ENCODE measurements at regions not wholly inside any gene's neighbourhood (a gene's known extent, or its start where the extent isn't known, plus 50 kb on each side); places are given as distances from the start of the nearest gene placed in this dataset.
"Not testable (repeated sequence)": the region's sequence is repeated elsewhere in the genome, so short reads cannot be mapped to it uniquely, and the experiment has no call there.

DNA sequence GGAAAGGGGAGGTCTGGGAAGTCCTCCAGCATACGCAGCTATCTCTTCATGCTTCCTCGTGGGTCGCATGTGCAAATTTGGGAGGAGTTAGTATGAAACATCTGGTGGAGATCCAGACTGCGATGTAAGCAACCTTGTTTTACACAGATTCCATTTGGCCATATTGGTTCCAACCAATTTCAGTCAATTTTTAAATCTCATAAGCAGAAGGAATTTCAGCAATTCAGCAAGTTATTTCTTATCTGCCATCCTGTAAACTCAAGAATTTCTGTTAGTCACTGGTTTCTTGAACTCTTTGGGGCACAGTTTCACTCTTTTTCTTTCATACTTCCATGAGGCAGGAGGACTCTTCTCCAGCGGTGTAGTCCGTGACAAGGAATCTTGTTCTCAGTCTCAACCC lies 130.4 kb upstream of the CLINT1 start:
- Mint-ChIP-seq H3K27me3 (peaks cover 23% of the 10 kb centered on the region), H3K4me1 (peaks cover 4% of the 10 kb centered on the region), H3K27ac (no peak overlapping the region), H3K36me3 (no peaks in the 10 kb centered on the region), H3K9me3 (no peaks in the 10 kb centered on the region), H3K4me3 (no peak overlapping the region)
- no peak for DNase-seq

DNA sequence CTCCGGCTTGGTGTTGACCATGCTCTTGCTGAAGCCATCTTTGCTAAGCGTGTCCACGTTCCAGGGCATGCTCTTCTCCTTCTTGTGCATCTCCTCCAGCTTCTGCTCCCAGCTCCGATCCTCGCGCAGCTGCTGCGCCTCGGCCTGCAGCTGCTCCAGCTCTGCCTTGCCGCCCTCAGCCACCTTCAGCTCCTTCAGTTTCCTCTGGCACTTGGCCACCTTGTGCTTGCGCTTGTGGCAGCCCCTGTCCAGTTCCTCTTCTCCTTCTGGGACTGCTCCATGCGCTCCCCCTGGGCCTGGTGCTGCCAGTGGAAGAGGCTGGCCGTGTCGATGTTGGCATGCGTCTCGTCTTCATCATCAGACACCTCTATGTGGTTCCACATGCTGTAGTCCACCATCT lies 128.3 kb upstream of the CLINT1 start:
- no peak for DNase-seq
- Mint-ChIP-seq H3K4me1 (no peaks in the 10 kb centered on the region), H3K9me3 (no peaks in the 10 kb centered on the region), H3K36me3 (no peaks in the 10 kb centered on the region), H3K27me3 (peaks cover 16% of the 10 kb centered on the region), H3K27ac (no peak overlapping the region), H3K4me3 (no peak overlapping the region)

DNA sequence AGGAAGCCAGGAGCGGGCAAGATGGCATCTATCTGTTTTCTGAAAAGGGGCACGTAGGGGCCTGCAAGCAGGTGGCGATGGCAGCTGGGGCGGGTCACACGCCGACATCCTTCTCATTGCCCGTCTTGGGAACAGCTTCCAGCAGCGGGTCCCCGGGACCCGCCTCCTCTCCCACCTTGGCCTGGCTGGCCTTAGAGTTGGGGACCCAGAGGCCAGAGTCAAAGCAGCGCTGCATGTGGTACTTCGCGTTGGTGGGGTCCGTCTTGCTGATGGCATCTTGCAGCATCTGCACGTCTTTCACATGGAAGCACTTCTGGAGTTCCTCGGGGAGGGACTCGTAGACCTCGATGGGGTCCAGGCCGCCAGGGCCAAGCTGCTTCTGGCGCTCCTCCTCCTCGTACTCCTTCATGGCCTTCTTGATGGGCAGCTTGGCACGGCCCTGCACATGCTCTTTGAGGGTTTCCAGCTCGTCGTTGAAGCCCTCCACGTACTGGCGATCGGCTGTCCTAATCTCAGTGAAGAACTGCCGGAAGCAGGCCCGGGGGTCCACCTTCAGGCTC lies 127.6 kb upstream of the CLINT1 start:
- Mint-ChIP-seq H3K36me3 (no peaks in the 10 kb centered on the region), H3K27me3 (peaks cover 10% of the 10 kb centered on the region), H3K27ac (no peak overlapping the region), H3K9me3 (no peaks in the 10 kb centered on the region), H3K4me3 (no peak overlapping the region), H3K4me1 (no peaks in the 10 kb centered on the region)
- no peak for DNase-seq

DNA sequence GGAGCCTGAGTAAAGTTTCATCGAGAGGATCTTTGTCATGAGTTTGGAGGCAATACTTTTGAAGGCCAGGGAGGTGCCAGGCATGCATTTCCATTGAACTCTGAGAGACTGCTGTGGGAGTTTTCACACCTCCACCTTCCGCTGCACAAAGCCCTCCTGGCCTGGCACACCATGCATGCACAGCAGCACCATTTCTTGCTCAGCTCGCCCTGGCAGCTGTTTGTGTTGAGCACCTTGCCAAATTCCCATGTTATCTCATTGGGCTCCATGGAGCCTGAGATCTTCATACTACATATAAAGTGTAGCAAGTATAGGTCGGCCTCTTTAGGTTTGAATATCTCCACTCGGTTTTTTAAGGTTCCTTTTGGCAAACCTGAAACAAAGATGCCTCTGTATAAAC lies 125.7 kb upstream of the CLINT1 start:
- H3K27ac Mint-ChIP-seq, result no peak overlapping the region
- H3K9me3 Mint-ChIP-seq, result no peaks in the 10 kb centered on the region
- peaks cover 3% of the 10 kb centered on the region for H3K27me3 Mint-ChIP-seq
- no peaks in the 10 kb centered on the region for H3K4me1 Mint-ChIP-seq
- H3K4me3 Mint-ChIP-seq, result no peak overlapping the region
- no peak for DNase-seq
- H3K36me3 Mint-ChIP-seq, result no peaks in the 10 kb centered on the region

DNA sequence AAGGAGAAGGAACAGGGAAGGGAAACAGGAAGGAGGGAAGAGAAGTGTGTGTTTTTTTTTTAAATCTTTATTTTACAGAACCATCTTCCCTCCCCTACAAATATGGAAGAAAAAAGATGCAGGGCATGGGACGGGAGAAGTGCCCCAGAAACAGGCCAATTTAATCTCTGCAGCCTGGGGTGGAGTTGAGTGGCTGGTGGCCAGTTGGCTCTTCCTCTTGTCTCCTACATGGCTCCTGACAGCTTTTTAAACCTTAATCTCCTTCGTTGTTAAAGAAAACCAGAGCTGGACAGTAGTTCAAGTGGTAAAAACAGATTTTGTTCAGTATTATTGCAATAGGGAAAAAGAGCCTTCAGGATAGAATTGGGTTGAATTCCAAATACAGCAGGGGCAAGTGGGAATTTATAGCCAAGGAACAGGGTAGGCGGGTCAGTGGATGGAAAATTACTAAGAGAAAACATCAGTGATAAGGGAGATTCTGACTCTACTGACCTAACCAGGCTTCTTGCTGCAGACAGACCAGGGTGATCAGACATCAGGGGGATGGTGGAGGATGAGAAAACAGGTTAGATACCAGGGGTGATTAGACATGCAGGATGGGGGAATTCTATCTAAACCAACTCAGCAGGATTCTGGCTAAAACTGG lies 125.1 kb upstream of the CLINT1 start:
- Mint-ChIP-seq H3K9me3 (no peaks in the 10 kb centered on the region), H3K4me1 (no peaks in the 10 kb centered on the region), H3K27me3 (no peaks in the 10 kb centered on the region), H3K27ac (no peak overlapping the region), H3K36me3 (no peaks in the 10 kb centered on the region), H3K4me3 (no peak overlapping the region)
- no peak for DNase-seq

DNA sequence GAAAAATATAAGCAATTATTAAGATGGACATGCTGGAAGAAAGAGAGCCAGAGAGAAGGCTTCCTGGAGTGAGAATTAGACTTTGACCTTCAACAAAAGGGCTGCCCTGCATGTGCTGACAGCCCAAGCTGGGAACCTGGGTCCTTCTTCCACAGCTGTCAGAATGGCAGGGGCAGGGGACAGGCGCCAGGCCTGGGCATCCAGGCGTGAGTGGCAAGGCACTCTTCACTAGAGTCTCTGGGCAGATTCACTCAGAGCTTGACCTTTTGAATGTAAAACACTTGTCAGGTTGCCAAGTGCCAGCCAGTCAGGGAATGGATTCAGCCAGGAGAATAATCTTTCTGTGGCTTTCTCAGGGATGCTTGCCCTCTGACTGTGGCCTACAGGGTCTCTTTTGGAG lies 119.1 kb upstream of the CLINT1 start:
- H3K27me3 Mint-ChIP-seq, result peaks cover 6% of the 10 kb centered on the region
- DNase-seq, result no peak
- no peaks in the 10 kb centered on the region for H3K36me3 Mint-ChIP-seq
- no peaks in the 10 kb centered on the region for H3K9me3 Mint-ChIP-seq
- no peaks in the 10 kb centered on the region for H3K4me1 Mint-ChIP-seq
- H3K27ac Mint-ChIP-seq, result no peak overlapping the region
- no peak overlapping the region for H3K4me3 Mint-ChIP-seq

DNA sequence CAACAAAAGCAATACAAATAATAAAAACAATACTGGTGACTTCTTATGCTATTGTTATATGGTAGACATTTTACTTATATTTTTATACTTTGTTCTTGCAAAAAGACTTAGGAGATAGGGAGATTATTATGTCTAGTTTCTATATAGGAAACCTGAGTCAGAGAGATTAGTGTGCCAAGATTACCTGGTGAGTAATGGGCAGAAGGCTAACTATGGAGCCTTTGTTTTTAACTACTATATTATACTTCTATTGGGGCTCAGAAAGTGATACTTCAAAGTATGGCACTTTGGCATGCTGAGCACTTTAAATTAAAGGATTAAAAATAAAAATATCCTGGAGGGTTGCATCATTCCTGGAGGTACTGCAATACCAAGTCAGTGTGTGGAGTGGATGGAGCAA lies 117.5 kb upstream of the CLINT1 start:
- Mint-ChIP-seq H3K27ac (no peak overlapping the region), H3K27me3 (peaks cover 6% of the 10 kb centered on the region), H3K4me3 (no peak overlapping the region), H3K36me3 (no peaks in the 10 kb centered on the region), H3K4me1 (no peaks in the 10 kb centered on the region), H3K9me3 (no peaks in the 10 kb centered on the region)
- DNase-seq, result no peak

DNA sequence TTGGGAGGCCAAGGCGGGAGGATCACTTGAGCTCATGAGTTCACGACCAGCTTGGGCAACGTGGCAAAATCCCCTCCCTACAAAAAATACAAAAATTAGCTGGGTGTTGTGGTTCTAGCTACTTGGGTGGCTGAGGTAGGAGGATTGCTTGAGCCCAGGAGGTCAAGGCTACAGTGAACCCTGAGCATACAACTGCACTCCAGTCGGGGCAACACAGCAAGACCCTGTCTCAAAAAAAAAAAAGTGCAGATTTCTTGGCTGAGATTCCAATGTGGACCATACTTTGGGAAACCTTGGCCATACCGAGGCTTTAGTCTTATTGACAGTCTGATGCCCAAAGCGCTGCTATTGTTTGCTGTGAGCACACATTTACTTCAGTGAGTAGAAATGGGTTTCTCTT lies 113.6 kb upstream of the CLINT1 start:
- H3K27me3 Mint-ChIP-seq, result peaks cover 6% of the 10 kb centered on the region
- no peaks in the 10 kb centered on the region for H3K36me3 Mint-ChIP-seq
- H3K9me3 Mint-ChIP-seq, result no peaks in the 10 kb centered on the region
- no peak overlapping the region for H3K27ac Mint-ChIP-seq
- DNase-seq, result no peak
- no peaks in the 10 kb centered on the region for H3K4me1 Mint-ChIP-seq
- no peak overlapping the region for H3K4me3 Mint-ChIP-seq

DNA sequence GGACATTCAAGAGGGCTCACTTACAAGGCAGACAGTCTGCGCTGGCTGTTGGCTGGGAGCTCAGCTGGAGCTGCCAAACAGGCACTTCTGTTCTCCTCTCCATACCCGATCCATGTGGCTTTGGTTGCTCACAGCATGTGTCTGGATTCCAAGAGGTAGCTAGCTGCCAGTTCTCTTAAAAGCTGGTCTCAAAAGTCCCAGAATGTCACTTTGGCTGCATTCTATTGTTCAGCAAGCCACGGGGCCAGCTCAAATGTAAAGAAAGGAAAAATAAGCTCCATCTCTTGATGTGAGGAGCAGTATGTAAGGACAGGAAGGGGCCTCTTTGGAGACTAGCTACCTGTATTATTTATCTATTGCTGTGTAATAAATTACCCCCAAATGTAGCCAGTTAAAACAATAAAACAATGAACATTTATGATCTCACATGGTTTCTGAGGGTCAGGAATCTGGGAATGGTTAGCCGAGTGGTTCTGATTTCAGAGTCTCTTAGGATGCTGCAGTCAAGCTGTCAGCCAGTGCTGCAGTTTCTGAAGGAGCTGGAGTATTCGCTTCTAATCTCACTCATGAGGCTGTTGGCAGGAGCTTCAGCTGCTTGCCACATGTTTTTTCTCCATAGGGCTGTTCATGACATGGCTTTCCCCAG lies 112.7 kb upstream of the CLINT1 start:
- H3K27me3 Mint-ChIP-seq, result peaks cover 6% of the 10 kb centered on the region
- no peaks in the 10 kb centered on the region for H3K4me1 Mint-ChIP-seq
- H3K27ac Mint-ChIP-seq, result no peak overlapping the region
- H3K9me3 Mint-ChIP-seq, result no peaks in the 10 kb centered on the region
- DNase-seq, result no peak
- H3K4me3 Mint-ChIP-seq, result no peak overlapping the region
- H3K36me3 Mint-ChIP-seq, result no peaks in the 10 kb centered on the region

DNA sequence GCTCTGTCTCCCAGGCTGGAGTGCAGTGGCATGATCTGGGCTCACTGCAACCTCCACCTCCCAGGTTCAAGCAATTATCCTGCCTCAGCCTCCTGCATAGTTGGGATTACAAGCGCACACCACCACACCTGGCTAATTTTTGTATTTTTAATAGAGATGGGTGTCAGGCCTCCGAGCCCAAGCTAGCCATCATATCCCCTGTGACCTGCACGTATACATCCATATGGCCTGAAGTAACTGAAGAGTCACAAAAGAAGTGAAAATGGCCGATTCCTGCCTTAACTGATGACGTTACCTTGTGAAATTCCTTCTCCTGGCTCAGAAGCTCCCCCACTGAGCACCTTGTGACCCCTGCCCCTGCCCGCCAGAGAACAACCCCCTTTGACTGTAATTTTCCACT lies 109.6 kb upstream of the CLINT1 start:
- H3K36me3 Mint-ChIP-seq, result not testable (repeated sequence)

DNA sequence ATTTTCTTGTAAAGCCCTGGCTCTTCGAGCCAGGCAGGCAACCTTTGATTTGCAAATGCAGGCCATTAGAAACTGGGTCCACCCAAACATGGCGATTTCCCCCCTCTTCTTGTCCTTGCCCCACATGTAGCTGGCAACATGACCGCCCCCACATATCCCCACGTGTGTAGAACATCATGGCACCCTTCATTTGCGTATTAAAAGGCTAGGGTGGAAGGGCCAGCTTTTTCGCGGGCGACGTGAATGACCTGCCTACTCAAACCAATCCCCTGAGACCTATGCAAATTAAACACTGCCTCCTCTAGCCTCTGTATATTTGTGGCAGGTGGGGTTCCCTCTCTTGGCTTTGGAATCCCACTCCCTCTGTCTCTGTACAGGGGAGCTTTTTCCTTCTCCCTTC lies 107.0 kb upstream of the CLINT1 start:
- Mint-ChIP-seq H3K27me3 (no peaks in the 10 kb centered on the region), H3K9me3 (no peaks in the 10 kb centered on the region), H3K4me1 (no peaks in the 10 kb centered on the region), H3K27ac (no peak overlapping the region), H3K4me3 (no peak overlapping the region), H3K36me3 (no peaks in the 10 kb centered on the region)
- DNase-seq, result no peak

More for the DNA sequence above, 109.6 kb upstream of the CLINT1 start:
- not testable (repeated sequence) for H3K4me1 Mint-ChIP-seq, H3K27me3 Mint-ChIP-seq, H3K27ac Mint-ChIP-seq, H3K4me3 Mint-ChIP-seq, H3K9me3 Mint-ChIP-seq, DNase-seq

DNA sequence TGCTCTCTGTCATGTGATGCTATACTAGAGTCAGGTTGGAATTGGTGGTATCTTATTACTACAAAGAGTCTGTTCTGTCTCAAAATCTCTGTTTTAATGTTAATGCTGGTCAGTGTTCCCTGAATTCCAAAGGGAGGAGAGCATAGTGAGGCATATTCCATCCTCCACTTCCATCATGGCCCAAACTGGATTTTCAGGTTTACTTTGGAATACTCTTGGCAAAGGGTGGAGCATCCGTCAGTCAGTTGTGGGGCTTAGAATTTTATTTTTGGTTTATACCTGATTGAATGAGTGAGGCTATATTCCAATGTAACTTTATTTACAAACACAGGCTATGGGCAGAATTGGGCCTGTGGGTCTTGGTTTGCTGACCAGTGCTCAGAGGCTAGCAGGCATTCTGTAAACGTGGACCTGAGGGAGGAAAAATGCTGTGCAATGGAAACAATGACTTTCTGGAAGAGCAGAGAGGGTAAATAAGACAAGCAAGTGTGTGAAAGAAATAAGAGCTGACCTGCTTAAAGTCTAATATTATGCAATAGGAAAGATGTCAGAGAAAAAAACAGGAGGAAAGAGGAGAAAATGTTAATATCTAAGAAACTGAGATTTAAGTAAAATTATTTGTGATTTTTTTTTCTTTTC lies 106.2 kb upstream of the CLINT1 start:
- Mint-ChIP-seq H3K36me3 (no peaks in the 10 kb centered on the region), H3K27me3 (no peaks in the 10 kb centered on the region), H3K4me3 (no peak overlapping the region), H3K9me3 (no peaks in the 10 kb centered on the region), H3K27ac (no peak overlapping the region), H3K4me1 (no peaks in the 10 kb centered on the region)
- DNase-seq, result no peak

DNA sequence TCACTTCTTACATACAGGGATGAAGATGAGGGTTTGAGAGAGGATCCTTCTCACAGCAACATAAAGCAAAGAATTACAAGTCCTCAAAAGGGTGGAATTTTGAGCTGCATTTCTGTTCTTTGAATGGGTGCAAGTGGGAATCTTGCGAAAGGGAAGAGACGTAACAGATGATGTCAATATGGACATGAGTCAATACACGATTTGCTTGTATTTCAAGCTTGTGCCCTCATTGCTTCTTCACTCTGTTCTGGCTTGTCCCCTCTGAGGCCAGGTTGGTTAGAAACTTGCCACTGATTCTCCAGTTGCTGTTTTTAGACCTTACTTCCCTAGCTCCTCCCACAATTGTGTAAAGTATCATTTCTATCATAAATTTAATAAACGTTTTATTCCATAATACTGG lies 104.8 kb upstream of the CLINT1 start:
- Mint-ChIP-seq H3K9me3 (no peaks in the 10 kb centered on the region), H3K27ac (no peak overlapping the region), H3K4me3 (no peak overlapping the region), H3K4me1 (no peaks in the 10 kb centered on the region), H3K27me3 (no peaks in the 10 kb centered on the region), H3K36me3 (no peaks in the 10 kb centered on the region)
- no peak for DNase-seq

DNA sequence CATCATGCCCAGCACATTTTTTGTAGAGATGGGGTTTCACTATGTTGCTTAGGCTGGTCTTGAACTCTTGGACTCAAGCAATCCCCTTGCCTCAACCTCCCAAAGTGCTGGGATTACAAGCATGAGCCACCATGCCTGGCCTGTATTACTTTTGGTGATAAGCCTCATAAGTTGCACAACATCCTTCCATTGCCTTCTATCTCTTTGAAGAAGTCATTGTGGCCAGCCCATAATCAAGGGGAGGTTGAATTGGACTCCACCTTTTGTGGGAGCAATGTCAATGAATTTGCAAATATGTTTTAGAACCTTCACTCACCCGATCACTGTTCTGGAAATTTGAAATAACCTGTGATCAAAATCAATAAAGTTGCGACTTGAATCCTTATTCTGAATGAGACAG lies 104.3 kb upstream of the CLINT1 start:
- Mint-ChIP-seq H3K9me3 (peaks cover 2% of the 10 kb centered on the region), H3K36me3 (no peaks in the 10 kb centered on the region), H3K4me1 (no peaks in the 10 kb centered on the region), H3K27ac (no peak overlapping the region), H3K4me3 (no peak overlapping the region), H3K27me3 (no peaks in the 10 kb centered on the region)
- DNase-seq, result no peak

DNA sequence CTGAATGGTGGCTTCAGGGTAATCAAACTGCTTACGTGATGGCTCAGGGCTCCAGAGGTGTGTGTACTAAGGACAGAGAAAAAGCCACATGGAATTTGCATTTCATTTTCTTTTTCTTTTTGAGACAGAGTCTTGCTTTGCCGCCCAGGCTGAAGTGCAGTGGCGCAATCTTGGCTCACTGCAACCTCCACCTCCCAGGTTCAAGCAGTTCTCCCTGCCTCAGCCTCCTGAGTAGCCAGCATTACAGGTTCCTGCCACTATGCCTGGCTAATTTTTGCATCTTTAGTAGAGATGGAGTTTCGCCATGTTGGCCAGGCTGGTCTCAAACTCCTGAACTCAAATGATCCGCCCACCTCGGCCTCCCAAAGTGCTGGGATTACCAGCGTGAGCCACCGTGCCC lies 103.7 kb upstream of the CLINT1 start:
- H3K27me3 Mint-ChIP-seq, H3K4me3 Mint-ChIP-seq, H3K4me1 Mint-ChIP-seq, H3K9me3 Mint-ChIP-seq, H3K36me3 Mint-ChIP-seq, DNase-seq, H3K27ac Mint-ChIP-seq: not testable (repeated sequence)
